Liver (tissue), 8 donors: ENCODE measurements at regions not wholly inside any gene's neighbourhood (a gene's known extent, or its start where the extent isn't known, plus 50 kb on each side); places are given as distances from the start of the nearest gene placed in this dataset.

ENCODE experiments used
- DNase-seq: peaks from one replicate; pipeline ENCODE4 v3.0.0-alpha.2; 2017; ENCODE audit warnings: low spot score
- H3K27ac ChIP-seq, 2 donors: one replicate each; pipeline ENCODE4 v1.7.0; 2013; ENCODE audit warnings: inconsistent platforms in 2 of 2, low read length in 2 of 2, control low read depth in 1 of 2, low read depth in 1 of 2, mild to moderate bottlenecking in 1 of 2
- H3K27me3 ChIP-seq, 4 donors: one replicate each; pipeline versions ENCODE4 v1.6.1 to v1.7.0; 2013; ENCODE audit warnings: low read length in 3 of 4, inconsistent platforms in 1 of 4, mild to moderate bottlenecking in 1 of 4, moderate library complexity in 1 of 4; ENCODE audit not compliant: control insufficient read depth in 4 of 4, insufficient read depth in 4 of 4
- H3K36me3 ChIP-seq, 4 donors: one replicate each; pipeline versions ENCODE4 v1.6.1 to v1.7.0; 2013; ENCODE audit warnings: low read length in 3 of 4, mild to moderate bottlenecking in 3 of 4, low read depth in 1 of 4, moderate library complexity in 1 of 4; ENCODE audit not compliant: control insufficient read depth in 4 of 4, insufficient read depth in 3 of 4
- H3K4me1 ChIP-seq, 4 donors: one replicate each; pipeline versions ENCODE4 v1.6.1 to v1.7.0; 2013; ENCODE audit warnings: low read length in 3 of 4, mild to moderate bottlenecking in 3 of 4, moderate library complexity in 1 of 4; ENCODE audit not compliant: control insufficient read depth in 4 of 4, insufficient read depth in 4 of 4
- H3K4me3 ChIP-seq, 3 donors: one replicate each; pipeline versions ENCODE4 v1.6.1 to v1.7.0; 2013; ENCODE audit warnings: low read length in 3 of 3, control low read depth in 1 of 3, low read depth in 1 of 3, mild to moderate bottlenecking in 1 of 3
- H3K9ac ChIP-seq, 2 donors: one replicate each; pipeline ENCODE4 v1.7.0; 2013; ENCODE audit warnings: low read length in 2 of 2, mild to moderate bottlenecking in 2 of 2, moderate library complexity in 2 of 2, control low read depth in 1 of 2, low read depth in 1 of 2
- H3K9me3 ChIP-seq, 4 donors: one replicate each; pipeline versions ENCODE4 v1.6.1 to v1.7.0; 2013; ENCODE audit warnings: low read length in 3 of 4; ENCODE audit not compliant: control insufficient read depth in 4 of 4
- EGR1 ChIP-seq, 2 donors: IDR thresholded peaks; 2 replicates each; pipeline ENCODE4 v1.6.1; 2016 to 2018; ENCODE audit warnings: antibody characterized with exemption in 2 of 2, low read depth in 2 of 2
- FOXA1 ChIP-seq: IDR thresholded peaks from 2 replicates; pipeline ENCODE4 v1.6.1; 2016; ENCODE audit warnings: antibody characterized with exemption
- FOXA2 ChIP-seq: IDR thresholded peaks from 2 replicates; pipeline ENCODE4 v1.6.1; 2016; ENCODE audit warnings: antibody characterized with exemption
- GABPA ChIP-seq, 2 donors: IDR thresholded peaks in 1 of 2; conservative IDR thresholded peaks in 1 of 2; 2 replicates each; pipeline ENCODE4 v1.6.1; 2016; ENCODE audit warnings: antibody characterized with exemption in 2 of 2, mild to moderate bottlenecking in 1 of 2, moderate library complexity in 1 of 2
- HNF4A ChIP-seq, 2 donors: conservative IDR thresholded peaks; 2 replicates each; pipeline ENCODE4 v1.6.1; 2016; ENCODE audit warnings: antibody characterized with exemption in 2 of 2, mild to moderate bottlenecking in 2 of 2
- HNF4G ChIP-seq: IDR thresholded peaks from 2 replicates; pipeline ENCODE4 v1.6.1; 2016; ENCODE audit warnings: antibody characterized with exemption
- JUND ChIP-seq, 2 donors: IDR thresholded peaks; 2 replicates each; pipeline ENCODE4 v1.6.1; 2016; ENCODE audit warnings: antibody characterized with exemption in 2 of 2
- MAX ChIP-seq: IDR thresholded peaks from 2 replicates; pipeline ENCODE4 v1.6.1; 2016; ENCODE audit warnings: antibody characterized with exemption
- NR2F2 ChIP-seq: IDR thresholded peaks from 2 replicates; pipeline ENCODE4 v1.6.1; 2016; ENCODE audit warnings: antibody characterized with exemption
- RAD21 ChIP-seq, 2 donors: IDR thresholded peaks; 2 replicates each; pipeline ENCODE4 v1.6.1; 2016; ENCODE audit warnings: antibody characterized with exemption in 2 of 2, mild to moderate bottlenecking in 2 of 2
- RXRA ChIP-seq, 2 donors: IDR thresholded peaks; 2 replicates each; pipeline ENCODE4 v1.6.1; 2017 to 2018; ENCODE audit warnings: antibody characterized with exemption in 2 of 2, mild to moderate bottlenecking in 1 of 2
- SP1 ChIP-seq: IDR thresholded peaks from 2 replicates; pipeline ENCODE4 v1.6.1; 2018; ENCODE audit warnings: antibody characterized with exemption, mild to moderate bottlenecking
- YY1 ChIP-seq: IDR thresholded peaks from 2 replicates; pipeline ENCODE4 v1.6.1; 2016; ENCODE audit warnings: antibody characterized with exemption, mild to moderate bottlenecking
- ZBTB33 ChIP-seq: IDR thresholded peaks from 2 replicates; pipeline ENCODE4 v1.6.1; 2016; ENCODE audit warnings: antibody characterized with exemption
- WGBS: extraction: QIAGEN DNeasy Blood & Tissue Kit; methylation state at CpG from one replicate; pipeline ENCODE4 v1.1.7; 2013; 5-methylcytosine and 5-hydroxymethylcytosine counted together
- TF ChIP-seq, protein P1 (sequence below): IDR thresholded peaks from 2 replicates; pipeline ENCODE4 v1.6.1; 2016; ENCODE audit warnings: antibody characterized with exemption
- TF ChIP-seq, protein P2 (sequence below): fragments of 150-350 bp; IDR thresholded peaks from 2 replicates; pipeline ENCODE4 v1.5.1; 2017; ENCODE audit warnings: improper control_type of control experiment, low read depth, low read length; ENCODE audit not compliant: missing input control
- TF ChIP-seq, protein P3 (sequence below): IDR thresholded peaks from 2 replicates; pipeline ENCODE4 v1.6.1; 2016; ENCODE audit warnings: antibody characterized with exemption, mild to moderate bottlenecking
- donor health status: healthy.
- donor health status: healthy.
- donor health status: healthy.
- donor health status: healthy.
- donor health status: healthy.

DNA sequence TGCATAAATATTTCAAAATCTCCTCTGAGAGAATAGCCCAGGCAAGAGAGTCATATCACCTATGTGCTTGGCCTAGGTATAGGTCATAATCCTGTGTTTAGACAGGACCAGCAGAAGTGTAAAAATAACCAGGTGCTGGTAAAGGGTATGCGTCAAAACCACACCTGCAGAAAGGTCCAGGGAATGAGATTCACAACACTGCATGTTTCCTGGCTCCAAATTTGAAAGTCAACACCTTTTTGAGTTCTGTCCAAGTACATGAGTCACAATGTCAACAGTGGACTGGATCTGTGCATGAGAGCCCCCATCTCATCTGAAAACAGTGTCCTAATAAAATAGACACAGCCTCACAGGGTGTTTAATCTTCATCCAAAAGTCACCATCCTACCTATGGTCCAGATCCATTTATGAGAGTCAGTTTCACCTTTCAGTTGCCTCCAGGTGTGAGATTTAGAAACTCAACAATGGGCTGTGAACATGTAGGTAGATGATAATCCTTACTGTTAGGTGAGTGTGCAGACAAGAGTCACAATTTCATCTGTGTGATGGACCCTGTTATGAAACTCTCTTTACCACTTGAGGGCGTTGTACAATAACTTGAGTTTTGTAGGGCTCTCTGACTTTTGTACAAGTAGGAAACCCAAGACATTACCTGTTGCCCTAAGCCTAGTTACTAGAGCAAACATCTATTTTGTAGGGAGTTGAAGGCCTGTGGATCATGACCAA lies 2100.7 kb downstream of the TP53TG3F start:
- no peak overlapping the region for H3K27ac ChIP-seq
- H3K36me3 ChIP-seq = no peaks in the 10 kb centered on the region
- H3K4me1 ChIP-seq = no peaks in the 10 kb centered on the region
- WGBS = 47% methylated on average over 2 of the region's 2 CpGs
- DNase-seq = no peak
- no peak overlapping the region for H3K9ac ChIP-seq
- H3K9me3 ChIP-seq = peaks cover 0 to 3% (median under 1%) of the 10 kb centered on the region in 4 donors
- TF ChIP-seq YY1 = no peak
- TF ChIP-seq RXRA (IDR thresholded peaks at IDR 0.05) = no peak
- TF ChIP-seq JUND (IDR thresholded peaks at IDR 0.05) = peak in 1 of 2 donors; percentile 57
- TF ChIP-seq MAX = no peak
- peak; percentile 41 for TF ChIP-seq FOXA2
- no peak for TF ChIP-seq GABPA (IDR thresholded peaks at IDR 0.05 in 1 of 2, conservative IDR thresholded peaks at IDR 0.05 in 1 of 2)
- no peak overlapping the region for H3K4me3 ChIP-seq
- no peaks in the 10 kb centered on the region for H3K27me3 ChIP-seq

- H3K36me3 ChIP-seq = no peaks in the 10 kb centered on the region
- no peaks in the 10 kb centered on the region for H3K27me3 ChIP-seq
- no peaks in the 10 kb centered on the region for H3K4me1 ChIP-seq
- TF ChIP-seq HNF4A (conservative IDR thresholded peaks at IDR 0.05) (no peak), FOXA2 (no peak), YY1 (no peak), JUND (IDR thresholded peaks at IDR 0.05) (no peak), RXRA (IDR thresholded peaks at IDR 0.05) (no peak), RAD21 (IDR thresholded peaks at IDR 0.05) (no peak), HNF4G (no peak), GABPA (IDR thresholded peaks at IDR 0.05 in 1 of 2, conservative IDR thresholded peaks at IDR 0.05 in 1 of 2) (no peak), ZBTB33 (no peak), MAX (no peak), FOXA1 (no peak), SP1 (no peak), NR2F2 (no peak), EGR1 (IDR thresholded peaks at IDR 0.05; ENCODE audit: low read depth in 2 of 2) (no peak)
- TF ChIP-seq, protein P1, sequence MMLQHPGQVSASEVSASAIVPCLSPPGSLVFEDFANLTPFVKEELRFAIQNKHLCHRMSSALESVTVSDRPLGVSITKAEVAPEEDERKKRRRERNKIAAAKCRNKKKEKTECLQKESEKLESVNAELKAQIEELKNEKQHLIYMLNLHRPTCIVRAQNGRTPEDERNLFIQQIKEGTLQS = no peak
- TF ChIP-seq, protein P2, sequence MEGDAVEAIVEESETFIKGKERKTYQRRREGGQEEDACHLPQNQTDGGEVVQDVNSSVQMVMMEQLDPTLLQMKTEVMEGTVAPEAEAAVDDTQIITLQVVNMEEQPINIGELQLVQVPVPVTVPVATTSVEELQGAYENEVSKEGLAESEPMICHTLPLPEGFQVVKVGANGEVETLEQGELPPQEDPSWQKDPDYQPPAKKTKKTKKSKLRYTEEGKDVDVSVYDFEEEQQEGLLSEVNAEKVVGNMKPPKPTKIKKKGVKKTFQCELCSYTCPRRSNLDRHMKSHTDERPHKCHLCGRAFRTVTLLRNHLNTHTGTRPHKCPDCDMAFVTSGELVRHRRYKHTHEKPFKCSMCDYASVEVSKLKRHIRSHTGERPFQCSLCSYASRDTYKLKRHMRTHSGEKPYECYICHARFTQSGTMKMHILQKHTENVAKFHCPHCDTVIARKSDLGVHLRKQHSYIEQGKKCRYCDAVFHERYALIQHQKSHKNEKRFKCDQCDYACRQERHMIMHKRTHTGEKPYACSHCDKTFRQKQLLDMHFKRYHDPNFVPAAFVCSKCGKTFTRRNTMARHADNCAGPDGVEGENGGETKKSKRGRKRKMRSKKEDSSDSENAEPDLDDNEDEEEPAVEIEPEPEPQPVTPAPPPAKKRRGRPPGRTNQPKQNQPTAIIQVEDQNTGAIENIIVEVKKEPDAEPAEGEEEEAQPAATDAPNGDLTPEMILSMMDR = no peak
- TF ChIP-seq, protein P3, sequence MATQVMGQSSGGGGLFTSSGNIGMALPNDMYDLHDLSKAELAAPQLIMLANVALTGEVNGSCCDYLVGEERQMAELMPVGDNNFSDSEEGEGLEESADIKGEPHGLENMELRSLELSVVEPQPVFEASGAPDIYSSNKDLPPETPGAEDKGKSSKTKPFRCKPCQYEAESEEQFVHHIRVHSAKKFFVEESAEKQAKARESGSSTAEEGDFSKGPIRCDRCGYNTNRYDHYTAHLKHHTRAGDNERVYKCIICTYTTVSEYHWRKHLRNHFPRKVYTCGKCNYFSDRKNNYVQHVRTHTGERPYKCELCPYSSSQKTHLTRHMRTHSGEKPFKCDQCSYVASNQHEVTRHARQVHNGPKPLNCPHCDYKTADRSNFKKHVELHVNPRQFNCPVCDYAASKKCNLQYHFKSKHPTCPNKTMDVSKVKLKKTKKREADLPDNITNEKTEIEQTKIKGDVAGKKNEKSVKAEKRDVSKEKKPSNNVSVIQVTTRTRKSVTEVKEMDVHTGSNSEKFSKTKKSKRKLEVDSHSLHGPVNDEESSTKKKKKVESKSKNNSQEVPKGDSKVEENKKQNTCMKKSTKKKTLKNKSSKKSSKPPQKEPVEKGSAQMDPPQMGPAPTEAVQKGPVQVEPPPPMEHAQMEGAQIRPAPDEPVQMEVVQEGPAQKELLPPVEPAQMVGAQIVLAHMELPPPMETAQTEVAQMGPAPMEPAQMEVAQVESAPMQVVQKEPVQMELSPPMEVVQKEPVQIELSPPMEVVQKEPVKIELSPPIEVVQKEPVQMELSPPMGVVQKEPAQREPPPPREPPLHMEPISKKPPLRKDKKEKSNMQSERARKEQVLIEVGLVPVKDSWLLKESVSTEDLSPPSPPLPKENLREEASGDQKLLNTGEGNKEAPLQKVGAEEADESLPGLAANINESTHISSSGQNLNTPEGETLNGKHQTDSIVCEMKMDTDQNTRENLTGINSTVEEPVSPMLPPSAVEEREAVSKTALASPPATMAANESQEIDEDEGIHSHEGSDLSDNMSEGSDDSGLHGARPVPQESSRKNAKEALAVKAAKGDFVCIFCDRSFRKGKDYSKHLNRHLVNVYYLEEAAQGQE = no peak
- no peak overlapping the region for H3K27ac ChIP-seq
- no peak overlapping the region for H3K9ac ChIP-seq
- H3K9me3 ChIP-seq = peaks cover 0 to 3% (median under 1%) of the 10 kb centered on the region in 4 donors
- no peak for DNase-seq
- H3K4me3 ChIP-seq = no peak overlapping the region
- WGBS = 72% methylated on average over 6 of the region's 6 CpGs
These were observed 2101.2 kb downstream of the TP53TG3F start for GRCh38 chr16:35560637-35560984.
